ENCODE measurements at regions not wholly inside any gene's neighbourhood (a gene's known extent, or its start where the extent isn't known, plus 50 kb on each side); places are given as distances from the start of the nearest gene placed in this dataset.

DNA sequence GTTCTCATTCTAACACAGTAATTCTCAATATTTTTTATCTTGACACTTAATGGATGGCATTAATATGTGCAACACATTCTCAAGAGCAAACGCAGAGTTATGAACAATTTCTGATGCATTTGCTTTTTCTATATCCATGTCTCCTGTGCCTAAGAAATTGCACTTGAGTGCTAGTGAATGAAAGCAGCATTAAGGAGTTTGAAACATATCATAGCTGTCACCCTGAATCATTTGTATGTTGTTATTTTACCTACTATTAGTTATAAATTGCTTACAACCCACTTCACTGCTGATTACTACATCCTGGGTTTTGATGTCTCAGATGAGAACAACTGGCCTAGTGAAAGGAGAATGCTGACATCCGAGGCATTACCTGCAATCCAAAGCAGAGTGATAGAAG, 387.3 kb downstream of the RASEF start:
- 60% methylated on average over 1 of the region's 2 CpGs for WGBS (ENCODE audit: insufficient coverage)
- H3K9me3 ChIP-seq (replicated peaks; ENCODE audit: control insufficient read depth, low read depth, low read length) = no peaks in the 10 kb centered on the region
- no peak overlapping the region for H3K27ac ChIP-seq (ENCODE audit: low read length)
- H3K27me3 ChIP-seq (ENCODE audit: control insufficient read depth, insufficient read depth, low read length) = peaks cover 2% of the 10 kb centered on the region
- no peaks in the 10 kb centered on the region for H3K4me1 ChIP-seq (ENCODE audit: control insufficient read depth, insufficient read depth, low read length)
- H3K36me3 ChIP-seq (ENCODE audit: control insufficient read depth, insufficient read depth, low read length) = no peaks in the 10 kb centered on the region
- H3K4me3 ChIP-seq (ENCODE audit: low read length) = no peak overlapping the region
- DNase-seq = no peak

DNA sequence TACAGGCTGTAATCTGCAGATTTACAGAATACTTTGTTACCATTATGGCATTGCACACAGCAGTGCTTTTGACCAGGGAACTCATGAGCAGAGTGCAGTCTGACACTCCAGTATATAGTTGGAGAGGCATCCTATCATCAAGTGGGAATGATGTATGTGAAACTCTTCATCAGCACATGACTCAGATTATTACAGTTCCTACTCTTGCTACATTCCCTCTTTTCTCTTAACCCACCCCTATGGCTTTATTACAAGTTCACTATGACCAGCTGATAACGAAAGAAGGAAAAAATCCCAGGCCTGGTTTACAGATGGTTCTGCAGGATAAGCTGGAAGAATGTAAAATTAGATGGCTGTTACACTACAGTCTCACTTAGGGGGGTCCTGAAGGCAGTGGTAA, 385.9 kb downstream of the RASEF start:
- Histone ChIP-seq H3K4me1 (ENCODE audit: control insufficient read depth, insufficient read depth, low read length) (no peaks in the 10 kb centered on the region), H3K36me3 (ENCODE audit: control insufficient read depth, insufficient read depth, low read length) (no peaks in the 10 kb centered on the region)
- no CpG with 5 or more reads among the region's 1 CpG for WGBS (ENCODE audit: insufficient coverage)

DNA sequence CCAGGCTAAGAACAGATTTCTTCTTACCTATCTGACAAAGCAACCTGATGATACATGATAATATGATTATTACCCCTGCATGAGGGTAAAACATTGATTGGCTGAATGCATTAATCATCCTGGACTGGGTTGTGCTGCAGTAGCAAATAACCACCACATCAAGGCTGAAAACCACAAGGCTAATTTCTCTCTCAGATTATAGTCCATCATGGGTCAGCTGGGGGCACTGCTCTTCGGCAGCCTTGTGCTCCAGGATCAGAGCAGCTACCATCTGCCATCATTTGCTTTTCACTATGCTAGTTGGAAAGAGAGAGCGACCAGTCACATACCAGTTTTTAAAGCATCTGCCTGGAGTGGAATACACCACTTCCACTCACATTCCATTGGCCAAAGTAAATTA, 383.5 kb downstream of the RASEF start:
- DNase-seq = no peak
- Histone ChIP-seq H3K9me3 (replicated peaks; ENCODE audit: control insufficient read depth, low read depth, low read length) (no peaks in the 10 kb centered on the region), H3K4me3 (ENCODE audit: low read length) (no peak overlapping the region), H3K4me1 (ENCODE audit: control insufficient read depth, insufficient read depth, low read length) (no peaks in the 10 kb centered on the region), H3K36me3 (ENCODE audit: control insufficient read depth, insufficient read depth, low read length) (no peaks in the 10 kb centered on the region), H3K27ac (ENCODE audit: low read length) (no peak overlapping the region), H3K27me3 (ENCODE audit: control insufficient read depth, insufficient read depth, low read length) (peaks cover 2% of the 10 kb centered on the region)
- 80% methylated on average over 1 of the region's 2 CpGs for whole genome bisulfite sequencing (ENCODE audit: insufficient coverage)

More for the DNA sequence above, 385.9 kb downstream of the RASEF start:
- DNase-seq = no peak
- Histone ChIP-seq H3K27me3 (ENCODE audit: control insufficient read depth, insufficient read depth, low read length) (peaks cover 2% of the 10 kb centered on the region), H3K4me3 (ENCODE audit: low read length) (no peak overlapping the region), H3K27ac (ENCODE audit: low read length) (no peak overlapping the region), H3K9me3 (replicated peaks; ENCODE audit: control insufficient read depth, low read depth, low read length) (no peaks in the 10 kb centered on the region)

DNA sequence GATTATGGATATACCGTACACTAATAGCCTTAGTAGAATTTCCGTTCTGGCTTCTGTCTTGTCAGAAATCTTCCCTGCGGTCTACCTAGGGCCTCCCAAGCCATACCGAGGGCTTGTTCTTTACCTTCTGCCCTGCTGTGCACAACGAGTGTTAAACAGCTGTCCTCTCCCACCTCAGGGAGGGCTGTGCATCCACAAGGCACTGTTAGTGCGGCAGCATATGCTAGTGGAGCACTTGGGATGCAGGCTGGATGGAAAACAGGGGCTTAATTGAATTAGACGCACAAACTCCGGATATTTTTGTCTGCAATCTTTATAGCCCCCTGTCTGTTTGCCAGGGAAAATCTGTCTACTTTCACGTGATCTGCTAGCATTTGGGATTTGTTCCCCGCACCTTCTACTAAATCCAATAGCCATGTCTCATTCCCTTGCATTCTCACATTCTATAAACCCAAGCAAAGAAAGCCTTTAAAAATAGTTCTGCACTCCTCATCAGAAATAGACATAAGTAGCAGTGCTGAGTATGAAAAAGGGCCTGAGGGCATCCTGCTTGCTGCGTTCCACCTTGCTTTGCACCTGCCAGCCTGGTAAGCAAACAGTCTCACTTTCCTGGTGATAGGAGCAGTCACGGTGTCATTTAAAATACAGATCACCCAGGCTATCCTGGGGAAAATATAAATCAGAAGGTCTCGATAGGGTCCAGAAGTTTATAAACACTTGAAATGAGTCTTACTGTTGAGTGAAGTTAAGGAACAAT, 382.6 kb downstream of the RASEF start:
- DNase-seq = peak; percentile 1
- Histone ChIP-seq H3K4me3 (ENCODE audit: low read length) (no peak overlapping the region), H3K4me1 (ENCODE audit: control insufficient read depth, insufficient read depth, low read length) (no peaks in the 10 kb centered on the region), H3K27me3 (ENCODE audit: control insufficient read depth, insufficient read depth, low read length) (peaks cover 2% of the 10 kb centered on the region), H3K36me3 (ENCODE audit: control insufficient read depth, insufficient read depth, low read length) (no peaks in the 10 kb centered on the region), H3K9me3 (replicated peaks; ENCODE audit: control insufficient read depth, low read depth, low read length) (no peaks in the 10 kb centered on the region), H3K27ac (ENCODE audit: low read length) (no peak overlapping the region)
- 47% methylated on average over 8 of the region's 13 CpGs for WGBS (ENCODE audit: insufficient coverage)

DNA sequence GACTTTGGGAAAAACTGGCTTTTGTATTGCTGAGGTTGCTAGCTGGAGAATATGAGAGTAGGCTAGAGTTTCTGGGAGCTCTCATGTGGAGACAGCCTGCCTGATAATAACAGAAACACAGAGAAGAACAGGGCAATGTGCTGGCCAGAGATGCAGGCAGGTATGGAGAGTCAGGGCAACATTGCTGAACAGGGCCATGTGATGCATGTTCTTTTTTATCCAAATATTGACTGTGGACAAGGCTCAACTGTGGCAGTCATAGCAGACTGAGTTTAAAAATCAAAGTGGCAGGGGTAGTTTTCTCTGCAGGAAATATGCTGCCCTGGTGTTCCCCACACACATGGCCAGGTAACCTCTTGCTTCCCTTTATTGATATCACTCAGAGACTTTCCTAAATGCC, 381.1 kb downstream of the RASEF start:
- peaks cover 2% of the 10 kb centered on the region for H3K27me3 ChIP-seq (ENCODE audit: control insufficient read depth, insufficient read depth, low read length)

DNA sequence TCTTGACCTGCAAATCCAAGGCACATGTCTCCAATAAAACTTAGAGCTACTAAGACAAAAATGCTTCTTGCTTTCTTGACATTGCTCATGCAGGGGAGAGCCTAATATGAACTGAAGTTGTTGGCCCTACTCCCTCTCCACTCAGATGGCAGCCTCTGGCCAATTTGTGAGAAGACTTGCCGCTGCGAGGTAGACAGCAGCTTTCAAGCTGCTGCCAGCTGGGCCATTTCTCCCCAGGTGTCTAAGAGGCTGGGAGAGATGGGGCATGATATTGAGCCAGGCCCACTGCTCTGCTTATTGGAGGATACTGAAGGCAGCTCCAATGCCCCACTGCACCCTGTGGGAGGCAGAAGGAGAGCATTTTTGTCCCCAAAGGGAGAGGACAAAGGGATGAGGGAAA, 380.5 kb downstream of the RASEF start:
- WGBS (ENCODE audit: insufficient coverage) = no CpG with 5 or more reads among the region's 2 CpGs
- no peak overlapping the region for H3K4me3 ChIP-seq (ENCODE audit: low read length)
- H3K9me3 ChIP-seq (replicated peaks; ENCODE audit: control insufficient read depth, low read depth, low read length) = no peaks in the 10 kb centered on the region
- peaks cover 2% of the 10 kb centered on the region for H3K27me3 ChIP-seq (ENCODE audit: control insufficient read depth, insufficient read depth, low read length)
- H3K27ac ChIP-seq (ENCODE audit: low read length) = no peak overlapping the region
- no peaks in the 10 kb centered on the region for H3K4me1 ChIP-seq (ENCODE audit: control insufficient read depth, insufficient read depth, low read length)
- DNase-seq = no peak
- H3K36me3 ChIP-seq (ENCODE audit: control insufficient read depth, insufficient read depth, low read length) = no peaks in the 10 kb centered on the region

More for the DNA sequence above, 381.1 kb downstream of the RASEF start:
- Histone ChIP-seq H3K4me3 (ENCODE audit: low read length) (no peak overlapping the region), H3K36me3 (ENCODE audit: control insufficient read depth, insufficient read depth, low read length) (no peaks in the 10 kb centered on the region), H3K27ac (ENCODE audit: low read length) (no peak overlapping the region), H3K9me3 (replicated peaks; ENCODE audit: control insufficient read depth, low read depth, low read length) (no peaks in the 10 kb centered on the region), H3K4me1 (ENCODE audit: control insufficient read depth, insufficient read depth, low read length) (no peaks in the 10 kb centered on the region)
- no peak for DNase-seq

DNA sequence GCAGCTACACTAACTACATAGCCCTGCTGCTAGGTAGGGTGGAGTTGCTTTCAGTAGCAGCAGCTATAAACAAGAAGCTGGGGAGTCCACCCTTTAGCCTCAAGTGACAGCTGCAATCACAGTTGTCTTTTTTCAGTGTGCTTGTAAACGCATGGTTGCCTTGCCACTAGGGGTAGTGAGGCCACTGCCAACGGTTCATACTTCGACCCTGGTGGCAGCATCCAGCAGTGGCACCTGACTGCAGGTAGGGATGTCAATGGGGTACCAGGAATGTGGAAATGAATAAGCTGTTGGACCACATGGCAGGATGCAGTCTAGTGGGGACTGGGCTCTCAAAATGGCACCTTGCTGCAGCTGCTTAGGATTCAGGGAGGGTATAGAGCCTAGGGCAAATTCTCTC, 367.2 kb downstream of the RASEF start:
- Histone ChIP-seq H3K27ac (ENCODE audit: low read length) (no peak overlapping the region), H3K4me3 (ENCODE audit: low read length) (no peak overlapping the region), H3K9me3 (replicated peaks; ENCODE audit: control insufficient read depth, low read depth, low read length) (peaks cover 3% of the 10 kb centered on the region), H3K27me3 (ENCODE audit: control insufficient read depth, insufficient read depth, low read length) (no peaks in the 10 kb centered on the region), H3K4me1 (ENCODE audit: control insufficient read depth, insufficient read depth, low read length) (no peaks in the 10 kb centered on the region), H3K36me3 (ENCODE audit: control insufficient read depth, insufficient read depth, low read length) (no peaks in the 10 kb centered on the region)
- 93% methylated on average over 3 of the region's 3 CpGs for WGBS (ENCODE audit: insufficient coverage)
- no peak for DNase-seq

DNA sequence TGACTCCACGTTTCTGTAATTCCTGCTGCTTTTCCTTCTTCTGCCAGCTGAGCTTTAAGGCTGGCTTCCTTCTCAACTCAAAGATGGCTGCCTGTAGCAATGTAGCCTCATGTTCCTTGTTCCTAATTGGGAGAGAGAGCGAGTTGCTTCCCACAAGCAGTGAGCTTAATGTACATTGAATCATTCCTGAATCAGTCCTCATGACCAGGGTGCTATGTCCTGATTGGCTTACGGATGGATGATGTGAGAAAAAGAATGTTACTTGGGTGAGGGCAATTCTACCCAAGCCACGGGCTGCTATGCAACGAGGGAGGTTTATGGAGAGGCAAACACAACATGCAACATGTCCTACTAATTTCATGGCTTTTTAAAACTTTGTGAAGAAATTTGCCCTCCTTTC, 356.2 kb downstream of the RASEF start:
- Histone ChIP-seq H3K27me3 (ENCODE audit: control insufficient read depth, insufficient read depth, low read length) (no peaks in the 10 kb centered on the region), H3K9me3 (replicated peaks; ENCODE audit: control insufficient read depth, low read depth, low read length) (no peaks in the 10 kb centered on the region), H3K36me3 (ENCODE audit: control insufficient read depth, insufficient read depth, low read length) (no peaks in the 10 kb centered on the region), H3K4me1 (ENCODE audit: control insufficient read depth, insufficient read depth, low read length) (no peaks in the 10 kb centered on the region), H3K27ac (ENCODE audit: low read length) (no peak overlapping the region), H3K4me3 (ENCODE audit: low read length) (no peak overlapping the region)
- DNase-seq = no peak
- WGBS (ENCODE audit: insufficient coverage) = 43% methylated on average over 1 of the region's 5 CpGs

DNA sequence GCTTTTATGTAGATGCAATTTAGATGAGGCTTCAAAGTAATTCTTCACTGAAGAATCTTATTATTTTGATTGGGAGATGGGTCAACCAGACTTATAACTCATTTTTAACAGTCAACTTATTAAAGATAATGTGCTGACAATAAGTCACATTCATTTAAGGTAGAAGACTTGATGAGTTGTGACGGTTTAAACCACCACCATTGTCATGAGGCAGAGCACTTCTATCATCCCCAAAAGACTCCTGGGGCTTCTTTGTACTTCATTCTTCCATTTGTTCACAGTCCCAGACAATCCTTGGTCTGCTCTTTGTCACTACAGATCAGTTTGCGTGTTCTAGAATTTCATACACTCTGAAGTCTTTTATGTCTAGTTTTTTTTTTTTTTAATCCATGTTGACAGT, 346.1 kb downstream of the RASEF start:
- Histone ChIP-seq H3K27ac (ENCODE audit: low read length) (no peak overlapping the region), H3K4me1 (ENCODE audit: control insufficient read depth, insufficient read depth, low read length) (no peaks in the 10 kb centered on the region), H3K27me3 (ENCODE audit: control insufficient read depth, insufficient read depth, low read length) (no peaks in the 10 kb centered on the region), H3K9me3 (replicated peaks; ENCODE audit: control insufficient read depth, low read depth, low read length) (peaks cover 2% of the 10 kb centered on the region), H3K4me3 (ENCODE audit: low read length) (no peak overlapping the region), H3K36me3 (ENCODE audit: control insufficient read depth, insufficient read depth, low read length) (no peaks in the 10 kb centered on the region)
- no CpG with 5 or more reads among the region's 2 CpGs for WGBS (ENCODE audit: insufficient coverage)
- DNase-seq = no peak

DNA sequence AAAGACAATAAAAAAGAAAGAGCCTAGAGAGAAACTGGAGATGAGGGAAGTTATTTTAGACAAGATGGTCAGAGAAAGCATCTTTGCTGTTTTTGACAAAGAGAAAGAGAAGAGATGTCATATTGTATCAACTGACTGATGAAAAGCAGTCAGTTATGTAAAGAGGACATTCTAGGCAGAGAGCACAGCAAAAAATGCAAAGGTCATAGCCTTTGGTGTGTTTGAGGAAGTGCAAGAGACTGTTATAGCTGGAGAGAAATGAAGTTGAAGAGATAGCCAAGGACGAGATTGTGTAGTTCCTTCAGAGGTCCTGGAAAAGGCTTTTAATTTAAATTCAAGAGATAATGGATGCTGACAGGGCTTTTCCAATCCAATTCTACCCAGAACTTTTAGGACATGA, 342.4 kb downstream of the RASEF start:
- no CpG with 5 or more reads among the region's 1 CpG for WGBS (ENCODE audit: insufficient coverage)
- Histone ChIP-seq H3K27me3 (ENCODE audit: control insufficient read depth, insufficient read depth, low read length) (no peaks in the 10 kb centered on the region), H3K4me1 (ENCODE audit: control insufficient read depth, insufficient read depth, low read length) (no peaks in the 10 kb centered on the region), H3K4me3 (ENCODE audit: low read length) (no peak overlapping the region), H3K9me3 (replicated peaks; ENCODE audit: control insufficient read depth, low read depth, low read length) (no peaks in the 10 kb centered on the region), H3K36me3 (ENCODE audit: control insufficient read depth, insufficient read depth, low read length) (no peaks in the 10 kb centered on the region), H3K27ac (ENCODE audit: low read length) (no peak overlapping the region)
- DNase-seq = no peak

DNA sequence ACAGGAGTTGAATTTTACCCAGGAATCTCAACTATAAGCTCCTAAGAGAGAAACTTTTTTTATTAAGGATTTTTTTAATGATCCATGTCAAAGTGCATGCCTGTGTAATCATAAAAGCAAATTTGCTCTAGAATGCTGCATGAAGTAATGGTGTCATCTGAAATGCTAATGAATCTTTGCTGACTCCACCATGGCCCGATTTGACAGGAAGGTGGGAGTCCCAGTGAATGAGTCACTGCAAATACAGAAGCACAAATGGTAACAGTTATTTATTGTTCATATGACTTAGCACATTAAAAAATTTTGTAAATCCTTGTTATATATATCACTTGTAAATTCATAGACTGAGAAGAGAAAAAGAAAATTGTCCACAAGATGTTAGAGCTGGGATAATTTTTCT, 341.3 kb downstream of the RASEF start:
- H3K9me3 ChIP-seq (replicated peaks; ENCODE audit: control insufficient read depth, low read depth, low read length) = no peaks in the 10 kb centered on the region
- no CpG with 5 or more reads among the region's 1 CpG for WGBS (ENCODE audit: insufficient coverage)

More for the DNA sequence above, 341.3 kb downstream of the RASEF start:
- H3K27me3 ChIP-seq (ENCODE audit: control insufficient read depth, insufficient read depth, low read length) = no peaks in the 10 kb centered on the region
- H3K27ac ChIP-seq (ENCODE audit: low read length) = no peak overlapping the region
- H3K4me1 ChIP-seq (ENCODE audit: control insufficient read depth, insufficient read depth, low read length) = no peaks in the 10 kb centered on the region
- DNase-seq = no peak
- H3K4me3 ChIP-seq (ENCODE audit: low read length) = no peak overlapping the region
- H3K36me3 ChIP-seq (ENCODE audit: control insufficient read depth, insufficient read depth, low read length) = no peaks in the 10 kb centered on the region

Data from muscle of leg (tissue), 3 donors.